AG09309 (cell line): ENCODE measurements at regions not wholly inside any gene's neighbourhood (a gene's known extent, or its start where the extent isn't known, plus 50 kb on each side); places are given as distances from the start of the nearest gene placed in this dataset.

ENCODE experiments used
- DNase-seq: peaks from one replicate; pipeline ENCODE4 v3.0.0-alpha.2; 2010; ENCODE audit warnings: low read depth
- H3K4me3 ChIP-seq: 2 replicates; pipeline ENCODE4 v1.5.1; 2011; ENCODE audit warnings: mild to moderate bottlenecking, low read depth, low read length, moderate library complexity; ENCODE audit not compliant: control insufficient read depth
- TF ChIP-seq, protein P1 (sequence below): IDR thresholded peaks from 2 replicates; pipeline ENCODE4 v1.5.1; 2011; ENCODE audit warnings: mild to moderate bottlenecking, low read depth, low read length, inconsistent platforms; ENCODE audit not compliant: insufficient read depth, control insufficient read depth; ENCODE audit errors: missing control alignments

DNA sequence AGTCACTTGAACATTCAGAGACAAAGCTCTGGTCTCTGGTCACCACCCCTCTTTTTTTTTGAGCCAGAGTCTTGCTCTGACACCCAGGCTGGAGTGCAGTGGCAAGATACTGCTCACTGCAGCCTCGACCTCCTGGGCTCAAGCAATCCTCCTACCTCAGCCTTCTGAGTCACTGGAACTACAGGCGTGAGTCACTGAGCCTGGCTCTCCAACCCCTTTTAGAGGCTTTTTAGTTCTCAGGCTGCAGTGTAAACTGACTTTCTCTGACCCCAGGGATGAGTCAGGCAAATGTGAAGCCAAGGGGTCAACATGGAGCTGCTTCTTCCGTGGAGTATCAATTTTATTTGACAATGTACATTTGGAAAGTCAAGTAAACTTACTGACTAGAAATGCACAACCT, 229.2 kb downstream of the PTTG2 start:
- DNase-seq: peak; percentile 18
- H3K4me3 ChIP-seq: no peak overlapping the region
- TF ChIP-seq, protein P1, sequence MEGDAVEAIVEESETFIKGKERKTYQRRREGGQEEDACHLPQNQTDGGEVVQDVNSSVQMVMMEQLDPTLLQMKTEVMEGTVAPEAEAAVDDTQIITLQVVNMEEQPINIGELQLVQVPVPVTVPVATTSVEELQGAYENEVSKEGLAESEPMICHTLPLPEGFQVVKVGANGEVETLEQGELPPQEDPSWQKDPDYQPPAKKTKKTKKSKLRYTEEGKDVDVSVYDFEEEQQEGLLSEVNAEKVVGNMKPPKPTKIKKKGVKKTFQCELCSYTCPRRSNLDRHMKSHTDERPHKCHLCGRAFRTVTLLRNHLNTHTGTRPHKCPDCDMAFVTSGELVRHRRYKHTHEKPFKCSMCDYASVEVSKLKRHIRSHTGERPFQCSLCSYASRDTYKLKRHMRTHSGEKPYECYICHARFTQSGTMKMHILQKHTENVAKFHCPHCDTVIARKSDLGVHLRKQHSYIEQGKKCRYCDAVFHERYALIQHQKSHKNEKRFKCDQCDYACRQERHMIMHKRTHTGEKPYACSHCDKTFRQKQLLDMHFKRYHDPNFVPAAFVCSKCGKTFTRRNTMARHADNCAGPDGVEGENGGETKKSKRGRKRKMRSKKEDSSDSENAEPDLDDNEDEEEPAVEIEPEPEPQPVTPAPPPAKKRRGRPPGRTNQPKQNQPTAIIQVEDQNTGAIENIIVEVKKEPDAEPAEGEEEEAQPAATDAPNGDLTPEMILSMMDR: no peak

DNA sequence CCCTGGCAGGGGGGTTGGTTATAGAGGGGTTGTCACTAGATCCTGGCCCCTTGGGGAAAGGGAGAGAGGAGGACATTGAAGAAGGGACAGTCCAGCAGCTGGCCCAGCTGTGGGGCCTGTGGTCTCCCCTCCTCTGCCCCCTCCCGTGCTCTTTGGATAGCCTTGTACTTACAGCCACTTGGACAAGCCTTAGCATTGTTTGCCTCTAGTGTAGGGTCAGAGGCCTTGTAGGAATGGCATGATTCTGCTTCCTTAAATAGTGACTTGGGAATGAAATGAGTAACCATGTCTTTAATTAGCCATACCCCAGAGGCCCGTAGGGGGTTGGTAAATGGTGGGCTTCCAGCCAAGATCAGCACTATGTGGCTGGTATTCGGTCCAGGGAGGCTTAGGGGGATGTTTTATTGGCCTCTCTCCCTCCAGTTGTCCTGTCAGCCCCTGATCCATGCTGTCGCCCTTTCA, 230.6 kb downstream of the PTTG2 start:
- no peak overlapping the region for H3K4me3 ChIP-seq
- DNase-seq: peak; percentile 39
- TF ChIP-seq, protein P1: no peak

DNA sequence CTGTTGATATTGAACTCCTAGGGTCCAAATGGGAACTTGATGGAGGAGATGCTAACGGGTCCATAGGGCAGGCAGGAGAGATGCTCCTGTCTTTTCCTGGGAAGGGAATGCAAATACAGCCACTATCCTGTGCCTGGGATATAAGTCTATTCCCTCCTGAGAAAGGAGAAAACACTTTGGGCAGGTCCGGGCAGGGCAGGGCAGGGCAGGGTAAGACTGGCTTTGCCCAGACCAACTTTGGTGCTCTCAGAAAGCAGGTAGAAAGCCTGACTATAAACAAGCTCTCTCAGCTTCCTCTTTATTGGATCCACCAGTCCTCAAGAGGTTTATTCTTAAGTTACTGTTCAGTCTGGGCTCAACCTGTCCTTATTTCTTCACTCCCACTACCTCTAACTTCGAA, 232.3 kb downstream of the PTTG2 start:
- no peak for DNase-seq
- no peak overlapping the region for H3K4me3 ChIP-seq
- TF ChIP-seq, protein P1: no peak

DNA sequence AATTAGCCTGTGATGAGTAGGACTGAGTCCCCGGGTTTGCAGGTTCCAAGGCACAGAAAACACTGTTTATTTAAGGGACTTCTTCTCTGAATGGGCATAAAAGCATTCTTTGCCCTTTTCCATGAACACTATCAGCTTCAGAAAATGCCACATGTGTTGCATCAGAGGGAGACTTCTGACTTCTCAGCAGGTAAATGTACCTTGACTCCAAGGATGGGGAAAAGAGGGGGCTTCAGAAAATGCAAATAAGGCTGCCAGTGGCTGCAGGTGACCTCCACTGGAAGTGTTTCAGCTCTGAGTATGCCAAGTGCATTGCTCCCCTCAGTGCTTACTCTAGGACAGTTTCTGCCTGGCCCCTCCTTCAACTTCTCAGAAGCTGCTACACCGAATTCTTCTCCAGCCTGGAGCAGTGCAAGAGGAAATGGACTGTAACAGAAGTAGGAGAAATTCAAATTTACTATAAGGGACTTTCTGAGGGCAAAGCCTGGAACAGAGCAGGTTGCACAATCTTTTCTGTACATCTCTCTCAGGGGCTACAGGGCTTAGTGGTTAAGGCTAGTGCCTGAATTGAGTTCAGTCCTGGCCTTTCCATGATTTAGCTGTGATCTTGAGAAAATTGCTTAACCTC, 233.2 kb downstream of the PTTG2 start:
- TF ChIP-seq, protein P1: no peak
- DNase-seq: no peak

DNA sequence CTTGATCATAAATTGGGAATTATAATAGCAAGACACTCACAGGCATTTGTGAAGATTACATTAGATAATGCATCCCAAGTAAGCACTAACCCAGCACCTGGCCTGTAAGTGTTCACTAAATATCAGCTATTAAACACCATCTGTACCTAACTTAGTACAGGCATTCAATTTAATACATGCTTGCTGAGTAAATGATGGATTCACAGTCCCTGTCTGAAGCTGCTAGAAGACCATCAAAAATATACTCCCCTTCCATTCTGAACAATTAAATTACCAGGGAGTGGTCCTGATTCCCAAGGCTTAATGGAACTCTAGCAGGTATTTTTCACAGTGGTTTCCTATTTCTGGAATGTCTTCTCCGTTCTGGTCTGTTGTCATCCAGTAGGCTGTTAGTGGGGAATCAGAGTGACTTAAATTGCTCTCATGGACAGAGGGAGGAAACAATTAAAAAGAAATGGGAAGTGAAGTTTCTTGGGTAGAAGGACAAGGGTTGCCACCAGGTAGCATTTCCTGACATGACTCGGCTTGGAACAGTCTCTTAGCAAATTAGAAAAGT, 233.9 kb downstream of the PTTG2 start:
- no peak for DNase-seq
- H3K4me3 ChIP-seq: no peak overlapping the region

More for the DNA sequence above, 233.2 kb downstream of the PTTG2 start:
- H3K4me3 ChIP-seq: no peak overlapping the region

DNA sequence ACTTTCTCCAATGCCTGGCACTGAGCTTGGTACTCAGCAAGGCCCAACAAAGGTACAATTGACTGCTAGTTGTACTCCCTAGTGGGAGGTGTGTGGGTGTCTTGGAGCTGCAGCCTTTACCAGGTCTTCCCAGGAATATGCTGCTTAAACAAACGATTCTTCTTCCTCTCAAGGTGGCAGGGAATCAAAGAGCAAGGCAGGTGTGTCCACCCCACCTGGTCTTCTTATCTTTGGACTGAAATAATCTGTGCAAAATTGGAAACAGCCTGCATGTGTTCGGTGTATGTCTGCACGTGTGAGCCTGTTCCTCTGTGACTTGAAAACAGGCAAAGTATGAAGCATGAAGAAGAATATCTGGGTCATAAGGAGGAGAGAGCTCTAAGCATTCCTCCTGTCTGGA, 235.3 kb downstream of the PTTG2 start:
- TF ChIP-seq, protein P1: no peak
- DNase-seq: no peak
- no peak overlapping the region for H3K4me3 ChIP-seq

More for the DNA sequence above, 233.9 kb downstream of the PTTG2 start:
- TF ChIP-seq, protein P1: no peak
